Prostate gland (tissue), 2 donors: ENCODE measurements at regions not wholly inside any gene's neighbourhood (a gene's known extent, or its start where the extent isn't known, plus 50 kb on each side); places are given as distances from the start of the nearest gene placed in this dataset.

Experiments
- CTCF ChIP-seq, 4 experiments: fragments of 200-600 bp in 2 of 4; fragments of 450-650 bp in 2 of 4; sonication (generic) in 2 of 4; IDR thresholded peaks; 1 replicate in 3 of 4; 2 replicates in 1 of 4; pipeline ENCODE4 v1.5.1; 2016 to 2019; ENCODE audit warnings: antibody characterized with exemption in 4 of 4, mild to moderate bottlenecking in 2 of 4, moderate library complexity in 2 of 4
- POLR2A ChIP-seq: fragments of 450-650 bp; IDR thresholded peaks from one replicate; pipeline ENCODE4 v1.6.1; 2016; ENCODE audit warnings: antibody characterized with exemption, mild to moderate bottlenecking
- POLR2AphosphoS5 ChIP-seq: sonication (generic); formaldehyde crosslinking; IDR thresholded peaks from one replicate; pipeline ENCODE4 v1.6.1; 2017; ENCODE audit warnings: antibody characterized with exemption

- TF ChIP-seq POLR2AphosphoS5 (no peak), CTCF (IDR thresholded peaks at IDR 0.05) (no peak), POLR2A (no peak)
Observed at GRCh38 chr13:102933122-102933521, 87.3 kb downstream of the ERCC5 start.
